Osteocyte (in vitro differentiated cells): ENCODE measurements at regions not wholly inside any gene's neighbourhood (a gene's known extent, or its start where the extent isn't known, plus 50 kb on each side); places are given as distances from the start of the nearest gene placed in this dataset.

Experiments
- DNase-seq: peaks from one replicate; pipeline ENCODE4 v3.0.0; 2021; ENCODE audit warnings: mixed read lengths; ENCODE audit not compliant: unreplicated experiment; ENCODE audit errors: extremely low spot score
- H3K27ac Mint-ChIP-seq: one replicate; pipeline ENCODE4 v1.8.0; 2021; ENCODE audit warnings: mild to moderate bottlenecking, mixed read lengths; ENCODE audit not compliant: unreplicated experiment
- H3K27me3 Mint-ChIP-seq: one replicate; pipeline ENCODE4 v1.8.0; 2021; ENCODE audit warnings: mixed read lengths; ENCODE audit not compliant: unreplicated experiment
- H3K36me3 Mint-ChIP-seq: one replicate; pipeline ENCODE4 v1.8.0; 2021; ENCODE audit warnings: mixed read lengths; ENCODE audit not compliant: unreplicated experiment
- H3K4me1 Mint-ChIP-seq: one replicate; pipeline ENCODE4 v1.8.0; 2021; ENCODE audit warnings: mixed read lengths; ENCODE audit not compliant: unreplicated experiment
- H3K4me3 Mint-ChIP-seq: one replicate; pipeline ENCODE4 v1.8.0; 2021; ENCODE audit warnings: mild to moderate bottlenecking, moderate library complexity, mixed read lengths; ENCODE audit not compliant: unreplicated experiment
- H3K9me3 Mint-ChIP-seq: one replicate; pipeline ENCODE4 v1.8.0; 2021; ENCODE audit warnings: mixed read lengths; ENCODE audit not compliant: unreplicated experiment
- TF ChIP-seq, protein P1 (sequence below): fragments of 200-600 bp; sonication (generic); IDR thresholded peaks from 2 replicates; pipeline ENCODE4 v1.5.0; 2021; ENCODE audit warnings: antibody characterized with exemption, mild to moderate bottlenecking, moderate library complexity

DNA sequence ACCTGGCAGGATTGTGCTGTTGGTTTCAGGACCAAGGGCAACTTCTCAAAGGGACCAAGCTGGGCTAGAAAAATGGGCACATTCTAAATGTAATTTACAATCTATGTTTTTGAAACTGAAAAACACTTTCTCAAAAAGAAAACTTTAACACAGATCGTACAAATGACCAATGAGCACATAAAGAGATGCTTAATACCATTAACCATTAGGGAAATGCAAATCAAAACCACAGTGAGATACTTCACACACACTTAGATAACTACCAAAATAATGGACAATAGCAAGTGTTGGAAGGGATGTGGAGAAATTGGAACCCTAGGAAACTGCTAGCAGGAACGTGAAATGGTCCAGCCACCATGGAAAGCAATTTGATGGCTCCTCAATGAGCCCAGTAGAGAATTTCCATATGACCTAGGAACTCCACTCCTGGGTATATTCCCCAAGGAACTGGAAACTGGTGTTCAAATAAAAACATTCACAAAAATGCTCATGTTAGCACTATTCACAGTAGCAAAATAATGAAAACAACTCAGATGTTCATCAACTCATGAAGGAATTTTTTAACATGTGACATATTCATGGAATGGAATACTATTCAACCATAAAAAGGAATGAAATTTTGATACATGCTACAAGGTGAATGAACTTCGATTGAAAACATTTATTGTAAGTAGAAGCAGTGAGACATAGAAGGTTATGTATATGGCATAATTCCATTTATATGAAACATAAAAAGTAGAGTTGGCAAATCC is 288.3 kb upstream of the NR2F2 start:
- Mint-ChIP-seq H3K36me3 (peaks cover 3% of the 10 kb centered on the region), H3K9me3 (no peaks in the 10 kb centered on the region), H3K27me3 (no peaks in the 10 kb centered on the region), H3K27ac (no peak overlapping the region), H3K4me3 (no peak overlapping the region), H3K4me1 (peaks cover 44% of the 10 kb centered on the region)
- no peak for DNase-seq
- TF ChIP-seq, protein P1, sequence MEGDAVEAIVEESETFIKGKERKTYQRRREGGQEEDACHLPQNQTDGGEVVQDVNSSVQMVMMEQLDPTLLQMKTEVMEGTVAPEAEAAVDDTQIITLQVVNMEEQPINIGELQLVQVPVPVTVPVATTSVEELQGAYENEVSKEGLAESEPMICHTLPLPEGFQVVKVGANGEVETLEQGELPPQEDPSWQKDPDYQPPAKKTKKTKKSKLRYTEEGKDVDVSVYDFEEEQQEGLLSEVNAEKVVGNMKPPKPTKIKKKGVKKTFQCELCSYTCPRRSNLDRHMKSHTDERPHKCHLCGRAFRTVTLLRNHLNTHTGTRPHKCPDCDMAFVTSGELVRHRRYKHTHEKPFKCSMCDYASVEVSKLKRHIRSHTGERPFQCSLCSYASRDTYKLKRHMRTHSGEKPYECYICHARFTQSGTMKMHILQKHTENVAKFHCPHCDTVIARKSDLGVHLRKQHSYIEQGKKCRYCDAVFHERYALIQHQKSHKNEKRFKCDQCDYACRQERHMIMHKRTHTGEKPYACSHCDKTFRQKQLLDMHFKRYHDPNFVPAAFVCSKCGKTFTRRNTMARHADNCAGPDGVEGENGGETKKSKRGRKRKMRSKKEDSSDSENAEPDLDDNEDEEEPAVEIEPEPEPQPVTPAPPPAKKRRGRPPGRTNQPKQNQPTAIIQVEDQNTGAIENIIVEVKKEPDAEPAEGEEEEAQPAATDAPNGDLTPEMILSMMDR, result no peak

DNA sequence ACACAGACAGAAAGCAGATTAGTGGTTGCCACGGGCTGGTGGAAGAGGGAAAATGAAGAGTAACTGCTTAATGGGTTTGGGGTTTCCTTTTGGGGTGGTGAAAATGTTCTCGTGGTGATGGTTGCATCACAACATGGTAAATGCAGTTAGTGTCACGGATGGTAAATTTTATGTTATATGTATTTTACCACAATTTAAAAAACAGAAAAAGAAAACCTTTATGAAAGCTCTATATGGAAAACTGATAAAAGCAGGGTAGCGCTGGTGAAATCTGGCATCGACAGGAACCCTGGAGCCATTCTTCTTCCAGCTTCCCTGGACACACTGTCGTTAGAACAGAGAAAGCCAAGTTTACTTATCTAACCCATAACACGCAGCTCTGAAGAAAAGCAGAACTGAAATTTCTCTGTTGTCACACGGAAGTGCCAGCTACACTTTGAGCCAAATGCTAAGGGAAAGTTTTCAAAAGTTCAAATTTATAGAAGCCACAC is 287.7 kb upstream of the NR2F2 start:
- TF ChIP-seq, protein P1, result no peak
- DNase-seq, result no peak
- Mint-ChIP-seq H3K4me1 (peaks cover 44% of the 10 kb centered on the region), H3K9me3 (no peaks in the 10 kb centered on the region), H3K4me3 (no peak overlapping the region), H3K27me3 (no peaks in the 10 kb centered on the region), H3K27ac (no peak overlapping the region), H3K36me3 (peaks cover 3% of the 10 kb centered on the region)

DNA sequence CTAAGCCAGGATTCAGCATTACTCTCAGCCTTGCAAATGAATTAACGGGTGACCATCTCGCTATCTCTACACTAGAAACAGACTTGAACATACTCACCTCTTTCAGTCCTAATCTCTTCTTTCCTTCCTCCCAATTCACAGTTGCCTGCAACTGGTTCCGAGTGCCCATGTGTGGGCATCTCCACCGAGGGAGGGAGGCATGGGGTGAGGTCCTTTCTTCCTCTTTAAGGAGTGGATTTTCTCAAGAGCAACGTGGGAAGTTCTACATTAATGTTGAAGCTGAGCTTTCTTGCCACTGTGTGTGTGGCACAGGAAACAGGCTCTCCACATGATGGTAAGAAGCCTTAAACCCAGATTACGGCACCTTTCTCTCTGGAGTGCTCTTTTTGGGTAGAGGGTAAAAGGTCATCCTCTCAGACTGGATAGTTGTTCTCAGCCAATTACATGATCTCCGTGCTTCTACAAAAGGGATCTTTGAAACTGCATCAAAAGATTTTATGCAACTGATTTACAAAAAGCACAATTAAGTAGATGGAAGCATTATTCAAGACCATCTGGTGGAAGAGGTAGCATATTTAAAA is 286.8 kb upstream of the NR2F2 start:
- Mint-ChIP-seq H3K4me3 (no peak overlapping the region), H3K36me3 (peaks cover 3% of the 10 kb centered on the region), H3K4me1 (peaks cover 43% of the 10 kb centered on the region), H3K9me3 (no peaks in the 10 kb centered on the region), H3K27ac (no peak overlapping the region), H3K27me3 (no peaks in the 10 kb centered on the region)
- DNase-seq, result no peak
- TF ChIP-seq, protein P1, result no peak

DNA sequence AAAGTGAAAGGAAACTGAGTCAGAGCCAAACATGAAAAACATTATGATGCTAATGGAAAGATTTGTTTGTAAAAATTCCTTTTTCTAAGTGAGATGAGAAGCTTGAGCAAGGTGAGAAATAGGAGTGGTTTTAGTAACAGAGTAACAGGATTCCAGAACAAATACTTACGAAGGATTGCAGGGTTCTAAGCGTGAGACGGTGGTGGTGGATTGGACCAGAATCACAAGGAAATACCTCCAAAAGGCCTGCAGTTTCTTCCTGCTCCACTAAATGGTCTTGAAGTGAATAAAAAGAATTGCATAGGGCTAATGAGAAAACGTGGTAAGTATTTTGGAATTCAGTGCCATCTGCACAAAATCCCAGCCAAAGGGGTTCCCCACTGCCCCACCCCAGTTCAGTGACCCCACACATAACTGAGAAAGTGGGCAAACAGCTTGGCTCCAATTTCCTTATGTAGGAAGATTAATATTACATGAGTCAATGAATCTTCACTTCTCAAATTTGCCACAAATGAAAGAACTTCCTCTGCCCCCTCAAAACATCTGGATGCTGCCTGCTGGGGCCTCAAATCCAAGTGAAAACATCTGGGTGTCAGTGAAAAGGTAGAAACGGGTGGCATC is 283.8 kb upstream of the NR2F2 start:
- H3K27me3 Mint-ChIP-seq, result no peaks in the 10 kb centered on the region
- no peaks in the 10 kb centered on the region for H3K9me3 Mint-ChIP-seq
- peak overlapping the region; percentile 93 for H3K27ac Mint-ChIP-seq
- peaks cover 46% of the 10 kb centered on the region for H3K4me1 Mint-ChIP-seq
- no peak for DNase-seq
- H3K36me3 Mint-ChIP-seq, result peaks cover 3% of the 10 kb centered on the region
- H3K4me3 Mint-ChIP-seq, result peak overlapping the region; percentile 60
- TF ChIP-seq, protein P1, result no peak
